ENCODE measurements at regions not wholly inside any gene's neighbourhood (a gene's known extent, or its start where the extent isn't known, plus 50 kb on each side); places are given as distances from the start of the nearest gene placed in this dataset.
"Not testable (repeated sequence)": the region's sequence is repeated elsewhere in the genome, so short reads cannot be mapped to it uniquely, and the experiment has no call there.

GRCh38 chr3:28057539-28057938 lies 183.9 kb upstream of the CMC1 start:
- peaks cover 5% of the 10 kb centered on the region for H3K27me3 ChIP-seq
- no peaks in the 10 kb centered on the region for H3K36me3 ChIP-seq (replicated peaks in 1 of 2)
- no peak overlapping the region for H3K4me3 ChIP-seq
- TF ChIP-seq, protein P1, sequence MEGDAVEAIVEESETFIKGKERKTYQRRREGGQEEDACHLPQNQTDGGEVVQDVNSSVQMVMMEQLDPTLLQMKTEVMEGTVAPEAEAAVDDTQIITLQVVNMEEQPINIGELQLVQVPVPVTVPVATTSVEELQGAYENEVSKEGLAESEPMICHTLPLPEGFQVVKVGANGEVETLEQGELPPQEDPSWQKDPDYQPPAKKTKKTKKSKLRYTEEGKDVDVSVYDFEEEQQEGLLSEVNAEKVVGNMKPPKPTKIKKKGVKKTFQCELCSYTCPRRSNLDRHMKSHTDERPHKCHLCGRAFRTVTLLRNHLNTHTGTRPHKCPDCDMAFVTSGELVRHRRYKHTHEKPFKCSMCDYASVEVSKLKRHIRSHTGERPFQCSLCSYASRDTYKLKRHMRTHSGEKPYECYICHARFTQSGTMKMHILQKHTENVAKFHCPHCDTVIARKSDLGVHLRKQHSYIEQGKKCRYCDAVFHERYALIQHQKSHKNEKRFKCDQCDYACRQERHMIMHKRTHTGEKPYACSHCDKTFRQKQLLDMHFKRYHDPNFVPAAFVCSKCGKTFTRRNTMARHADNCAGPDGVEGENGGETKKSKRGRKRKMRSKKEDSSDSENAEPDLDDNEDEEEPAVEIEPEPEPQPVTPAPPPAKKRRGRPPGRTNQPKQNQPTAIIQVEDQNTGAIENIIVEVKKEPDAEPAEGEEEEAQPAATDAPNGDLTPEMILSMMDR (IDR thresholded peaks at IDR 0.05): no peak
- no peak for TF ChIP-seq POLR2A (IDR thresholded peaks at IDR 0.05)
- no peak overlapping the region for H3K27ac ChIP-seq
- H3K4me1 ChIP-seq (replicated peaks in 1 of 2): no peaks in the 10 kb centered on the region
- no peaks in the 10 kb centered on the region for H3K9me3 ChIP-seq (replicated peaks in 1 of 3)
- WGBS, 4 donors: 50 to 65% (median 59%) methylated on average over 2 of the region's 2 CpGs
- intact Hi-C loops (cut with DNase I): no loop called here
- no peak for DNase-seq

GRCh38 chr3:28059199-28059598 lies 182.2 kb upstream of the CMC1 start:
- H3K4me1 ChIP-seq (replicated peaks in 1 of 2); DNase-seq; H3K36me3 ChIP-seq (replicated peaks in 1 of 2); H3K4me3 ChIP-seq; intact Hi-C loops (cut with DNase I); H3K9me3 ChIP-seq (replicated peaks in 1 of 3); H3K27me3 ChIP-seq; H3K27ac ChIP-seq: not testable (repeated sequence)
- 85 to 91% (median 89%) methylated on average over 22 to 25 of the region's 25 CpGs for WGBS, 4 donors

GRCh38 chr3:28066020-28066419 lies 175.4 kb upstream of the CMC1 start:
- Histone ChIP-seq H3K4me3 (no peak overlapping the region), H3K9me3 (replicated peaks in 1 of 3) (peaks cover 0 to 11% (median 0%) of the 10 kb centered on the region in 3 donors), H3K4me1 (replicated peaks in 1 of 2) (no peaks in the 10 kb centered on the region), H3K27me3 (no peaks in the 10 kb centered on the region), H3K27ac (no peak overlapping the region), H3K36me3 (replicated peaks in 1 of 2) (no peaks in the 10 kb centered on the region)
- intact Hi-C loops (cut with DNase I): no loop called here
- 83 to 97% (median 92%) methylated on average over 5 of the region's 5 CpGs for WGBS, 4 donors
- no peak for DNase-seq
- no peak for TF ChIP-seq POLR2A (IDR thresholded peaks at IDR 0.05)
- TF ChIP-seq, protein P1 (IDR thresholded peaks at IDR 0.05): no peak

DNA sequence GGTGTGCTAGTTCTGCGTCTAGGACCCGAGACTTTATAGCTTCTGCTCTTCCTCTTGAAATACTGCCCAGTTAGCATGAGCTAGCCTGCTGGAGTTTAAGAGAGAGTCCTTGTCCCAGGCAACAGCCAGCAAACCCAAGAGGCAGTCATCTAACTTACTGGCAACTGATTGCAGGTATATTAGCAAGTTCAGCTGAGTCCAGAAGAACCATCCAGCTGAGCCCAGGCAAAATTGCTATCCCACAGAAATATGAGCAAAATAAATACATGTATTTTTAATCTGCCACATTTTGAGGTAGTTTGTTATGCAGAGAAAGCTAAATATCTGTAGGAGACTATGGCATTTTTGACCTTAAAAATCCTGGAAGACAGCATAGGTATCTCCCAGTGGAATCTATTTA lies 174.4 kb upstream of the CMC1 start:
- 70 to 94% (median 88%) methylated on average over 2 of the region's 2 CpGs for WGBS, 4 donors
- intact Hi-C loops (cut with DNase I): no loop called here
- H3K9me3 ChIP-seq (replicated peaks in 1 of 3): peaks cover 0 to 11% (median 0%) of the 10 kb centered on the region in 3 donors
- no peak for DNase-seq
- no peaks in the 10 kb centered on the region for H3K36me3 ChIP-seq (replicated peaks in 1 of 2)
- no peaks in the 10 kb centered on the region for H3K4me1 ChIP-seq (replicated peaks in 1 of 2)
- H3K27ac ChIP-seq: no peak overlapping the region
- no peak overlapping the region for H3K4me3 ChIP-seq
- no peaks in the 10 kb centered on the region for H3K27me3 ChIP-seq
- TF ChIP-seq POLR2A (IDR thresholded peaks at IDR 0.05): no peak
- TF ChIP-seq, protein P1 (IDR thresholded peaks at IDR 0.05): no peak

- WGBS, 4 donors: 50 to 60% (median 55%) methylated on average over 2 of the region's 2 CpGs
- TF ChIP-seq, protein P1 (IDR thresholded peaks at IDR 0.05): no peak
- no peak for TF ChIP-seq POLR2A (IDR thresholded peaks at IDR 0.05)
- H3K4me1 ChIP-seq (replicated peaks in 1 of 2): no peaks in the 10 kb centered on the region
- DNase-seq: no peak
- H3K9me3 ChIP-seq (replicated peaks in 1 of 3): peaks cover 0 to 11% (median 0%) of the 10 kb centered on the region in 3 donors
- intact Hi-C loops (cut with DNase I): no loop called here
- H3K4me3 ChIP-seq: no peak overlapping the region
- no peak overlapping the region for H3K27ac ChIP-seq
- no peaks in the 10 kb centered on the region for H3K36me3 ChIP-seq (replicated peaks in 1 of 2)
- no peaks in the 10 kb centered on the region for H3K27me3 ChIP-seq
Observed at GRCh38 chr3:28068342-28068741, 173.1 kb upstream of the CMC1 start.

All from adrenal gland (tissue), 9 donors.